GM23248 (cell line): ENCODE measurements at regions not wholly inside any gene's neighbourhood (a gene's known extent, or its start where the extent isn't known, plus 50 kb on each side); places are given as distances from the start of the nearest gene placed in this dataset.

ENCODE experiments used
- DNase-seq: peaks from one replicate; pipeline ENCODE4 v3.0.0-alpha.2; 2015
- H2AFZ ChIP-seq: fragments of 200-600 bp; sonication (generic); 2 replicates; pipeline ENCODE4 v1.6.1; 2016; ENCODE audit warnings: antibody characterized with exemption
- H3F3A ChIP-seq: fragments of 200-600 bp; sonication (generic); 2 replicates; pipeline ENCODE4 v1.6.1; 2016; ENCODE audit warnings: mild to moderate bottlenecking, antibody characterized with exemption, mixed run types; ENCODE audit not compliant: insufficient read depth
- H3K27ac ChIP-seq: fragments of 200-600 bp; sonication (generic); 2 replicates; pipeline ENCODE4 v1.5.1; 2016; ENCODE audit warnings: mild to moderate bottlenecking
- H3K27me3 ChIP-seq: fragments of 200-600 bp; sonication (generic); replicated peaks from 2 replicates; pipeline ENCODE4 v1.6.1; 2016; ENCODE audit warnings: mild to moderate bottlenecking; ENCODE audit not compliant: insufficient read depth
- H3K36me3 ChIP-seq: fragments of 200-600 bp; sonication (generic); 2 replicates; pipeline ENCODE4 v1.6.1; 2016; ENCODE audit warnings: low read depth, mild to moderate bottlenecking
- H3K4me1 ChIP-seq: fragments of 200-600 bp; sonication (generic); 2 replicates; pipeline ENCODE4 v1.6.1; 2016; ENCODE audit warnings: mild to moderate bottlenecking; ENCODE audit not compliant: insufficient read depth
- H3K4me2 ChIP-seq: fragments of 200-600 bp; sonication (generic); one replicate; pipeline ENCODE4 v1.6.1; 2016; ENCODE audit warnings: mild to moderate bottlenecking; ENCODE audit not compliant: unreplicated experiment
- H3K4me3 ChIP-seq: fragments of 200-600 bp; sonication (generic); 2 replicates; pipeline ENCODE4 v1.5.1; 2016; ENCODE audit warnings: mild to moderate bottlenecking
- H3K79me2 ChIP-seq: fragments of 200-600 bp; sonication (generic); 2 replicates; pipeline ENCODE4 v1.6.1; 2016; ENCODE audit warnings: mild to moderate bottlenecking; ENCODE audit not compliant: insufficient read depth
- H3K9ac ChIP-seq: fragments of 200-600 bp; sonication (generic); 2 replicates; pipeline ENCODE4 v1.6.1; 2016; ENCODE audit warnings: mild to moderate bottlenecking
- H3K9me2 ChIP-seq: fragments of 200-600 bp; sonication (generic); 2 replicates; pipeline ENCODE4 v1.6.1; 2016; ENCODE audit warnings: mixed run types, mild to moderate bottlenecking, moderate library complexity; ENCODE audit not compliant: insufficient read depth
- H3K9me3 ChIP-seq: fragments of 200-600 bp; sonication (generic); one replicate; pipeline ENCODE4 v1.6.1; 2017; ENCODE audit warnings: low read depth
- H4K20me1 ChIP-seq: fragments of 200-600 bp; sonication (generic); 2 replicates; pipeline ENCODE4 v1.6.0; 2016; ENCODE audit not compliant: insufficient read depth
- EZH2 ChIP-seq: fragments of 200-600 bp; sonication (generic); IDR thresholded peaks from 2 replicates; pipeline ENCODE4 v1.6.1; 2018; ENCODE audit warnings: antibody characterized with exemption, mild to moderate bottlenecking; ENCODE audit not compliant: insufficient read depth, poor library complexity, severe bottlenecking
- EZH2phosphoT487 ChIP-seq: fragments of 200-600 bp; sonication (generic); IDR thresholded peaks from 2 replicates; pipeline ENCODE4 v1.6.1; 2018; ENCODE audit warnings: antibody characterized with exemption, moderate library complexity, mild to moderate bottlenecking, low read depth; ENCODE audit not compliant: insufficient read depth
- WGBS, 2 experiments: methylation state at CpG; one replicate each; pipeline ENCODE4 v1.1.6; 2015 to 2017; ENCODE audit warnings: low lambda C conversion rate in 2 of 2, low coverage in 1 of 2; ENCODE audit errors: missing lambda C conversion rate in 2 of 2; 5-methylcytosine and 5-hydroxymethylcytosine counted together
- in situ Hi-C: fragments of 300-500 bp; cut with MboI; formaldehyde crosslinking; loops from 2 replicates; pipeline ENCODE4 v1.15.0; 2020

DNA sequence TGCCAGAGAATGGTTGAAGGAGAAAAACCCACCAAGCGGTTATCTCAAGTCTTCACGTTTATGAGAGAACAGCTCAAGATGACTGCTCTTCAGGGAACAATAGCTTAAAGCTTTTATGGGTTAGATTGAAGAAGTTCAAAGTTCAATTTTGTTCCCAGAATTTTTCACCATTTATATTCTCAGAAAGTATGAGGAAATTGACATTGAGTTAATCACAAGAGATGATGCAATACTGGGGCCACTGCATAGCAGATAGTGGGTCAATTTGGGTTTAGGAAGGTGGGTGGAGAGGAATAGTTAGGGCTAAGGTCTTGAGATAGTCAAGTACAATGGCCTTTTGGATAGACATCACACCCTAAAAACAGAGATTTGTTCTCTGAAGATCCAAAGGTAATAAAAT lies 539.3 kb downstream of the SQOR start:
- no peaks in the 10 kb centered on the region for H3K9me3 ChIP-seq
- WGBS, 2 experiments = 39 to 44% methylated on average over 2 of the region's 2 CpGs
- H3K4me3 ChIP-seq = no peak overlapping the region
- H3K9me2 ChIP-seq = no peaks in the 10 kb centered on the region
- H3K27ac ChIP-seq = no peak overlapping the region
- H3F3A ChIP-seq = no peaks in the 10 kb centered on the region
- H4K20me1 ChIP-seq = no peaks in the 10 kb centered on the region
- H3K4me2 ChIP-seq = no peak overlapping the region
- H3K9ac ChIP-seq = no peak overlapping the region
- no peaks in the 10 kb centered on the region for H3K79me2 ChIP-seq
- H2AFZ ChIP-seq = no peak overlapping the region
- H3K4me1 ChIP-seq = no peaks in the 10 kb centered on the region
- no peak for DNase-seq
- TF ChIP-seq EZH2phosphoT487 (no peak), EZH2 (no peak)
- H3K27me3 ChIP-seq = no peaks in the 10 kb centered on the region
- no peaks in the 10 kb centered on the region for H3K36me3 ChIP-seq
- in situ Hi-C loops = no loop called here

DNA sequence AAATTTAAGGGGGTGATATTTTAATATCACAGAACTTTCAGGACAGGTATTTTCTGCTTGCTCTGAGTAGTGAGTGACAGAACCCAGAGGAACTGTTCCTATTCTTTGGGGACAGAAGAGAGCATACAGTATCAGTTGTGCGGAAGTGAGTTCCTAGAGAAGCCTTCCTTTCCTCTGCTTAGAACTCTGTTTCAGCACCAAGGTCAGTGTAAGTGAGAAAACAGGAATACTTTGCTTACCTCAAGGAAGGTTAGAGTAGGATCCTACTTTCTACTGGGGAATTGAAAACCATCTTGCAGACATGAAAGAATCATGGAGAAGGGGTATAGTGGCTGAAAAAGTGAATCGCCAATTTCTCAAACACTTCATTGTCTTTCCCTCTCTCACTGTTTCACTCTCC lies 542.4 kb downstream of the SQOR start:
- WGBS, 2 experiments = 12 to 22% methylated on average over 2 of the region's 2 CpGs
- H3K4me1 ChIP-seq = no peaks in the 10 kb centered on the region

GRCh38 chr15:46178138-46178537 lies 543.3 kb downstream of the SQOR start:
- no peak overlapping the region for H3K4me3 ChIP-seq
- in situ Hi-C loops = no loop called here
- H3K4me2 ChIP-seq = no peak overlapping the region
- WGBS, 2 experiments = 20 to 21% methylated on average over 1 of the region's 1 CpG
- H4K20me1 ChIP-seq = no peaks in the 10 kb centered on the region
- H3K27me3 ChIP-seq = no peaks in the 10 kb centered on the region
- no peaks in the 10 kb centered on the region for H3K9me3 ChIP-seq
- no peak overlapping the region for H2AFZ ChIP-seq
- TF ChIP-seq EZH2phosphoT487 (no peak), EZH2 (no peak)
- no peak overlapping the region for H3K9ac ChIP-seq
- H3K27ac ChIP-seq = no peak overlapping the region
- no peaks in the 10 kb centered on the region for H3F3A ChIP-seq
- DNase-seq = no peak
- H3K4me1 ChIP-seq = no peaks in the 10 kb centered on the region
- H3K36me3 ChIP-seq = no peaks in the 10 kb centered on the region
- H3K9me2 ChIP-seq = no peaks in the 10 kb centered on the region
- no peaks in the 10 kb centered on the region for H3K79me2 ChIP-seq

More for the DNA sequence above, 542.4 kb downstream of the SQOR start:
- Histone ChIP-seq H3K36me3 (no peaks in the 10 kb centered on the region), H2AFZ (no peak overlapping the region), H4K20me1 (no peaks in the 10 kb centered on the region), H3K27ac (no peak overlapping the region), H3K9ac (no peak overlapping the region), H3K27me3 (no peaks in the 10 kb centered on the region), H3K9me3 (no peaks in the 10 kb centered on the region), H3K79me2 (no peaks in the 10 kb centered on the region), H3F3A (no peaks in the 10 kb centered on the region), H3K4me3 (no peak overlapping the region), H3K4me2 (no peak overlapping the region), H3K9me2 (no peaks in the 10 kb centered on the region)
- no peak for TF ChIP-seq EZH2
- TF ChIP-seq EZH2phosphoT487 = no peak
- in situ Hi-C loops = no loop called here
- no peak for DNase-seq

DNA sequence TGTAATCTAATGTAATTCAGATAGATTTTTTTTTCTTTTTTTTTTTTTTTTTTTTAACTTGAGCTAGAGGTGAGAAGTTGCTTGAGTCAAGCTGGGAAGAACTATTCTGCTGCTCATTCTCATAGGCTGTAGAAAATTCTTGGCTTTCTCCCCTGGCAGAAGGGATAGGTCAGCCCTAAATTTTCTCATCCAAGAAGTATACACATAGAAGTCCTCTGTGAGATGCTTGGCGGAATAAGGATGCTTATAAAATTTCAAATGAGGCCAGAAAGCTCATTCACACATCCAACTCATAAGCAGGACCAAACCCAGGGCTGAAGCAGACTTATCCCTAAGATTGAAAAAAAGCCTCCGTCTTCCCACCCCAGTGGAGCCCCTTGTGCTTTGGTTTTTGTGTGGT lies 572.5 kb downstream of the SQOR start:
- in situ Hi-C loops = no loop called here
- Histone ChIP-seq H3K9ac (no peak overlapping the region), H3K27ac (no peak overlapping the region), H3K9me3 (no peaks in the 10 kb centered on the region), H3K79me2 (no peaks in the 10 kb centered on the region), H3K9me2 (no peaks in the 10 kb centered on the region), H3K36me3 (no peaks in the 10 kb centered on the region), H3F3A (no peaks in the 10 kb centered on the region), H2AFZ (no peak overlapping the region), H3K4me2 (no peak overlapping the region), H3K27me3 (no peaks in the 10 kb centered on the region), H3K4me3 (no peak overlapping the region), H4K20me1 (no peaks in the 10 kb centered on the region), H3K4me1 (no peaks in the 10 kb centered on the region)
- DNase-seq = no peak
- 11 to 13% methylated on average over 2 of the region's 2 CpGs for WGBS, 2 experiments
- TF ChIP-seq EZH2 (no peak), EZH2phosphoT487 (no peak)

DNA sequence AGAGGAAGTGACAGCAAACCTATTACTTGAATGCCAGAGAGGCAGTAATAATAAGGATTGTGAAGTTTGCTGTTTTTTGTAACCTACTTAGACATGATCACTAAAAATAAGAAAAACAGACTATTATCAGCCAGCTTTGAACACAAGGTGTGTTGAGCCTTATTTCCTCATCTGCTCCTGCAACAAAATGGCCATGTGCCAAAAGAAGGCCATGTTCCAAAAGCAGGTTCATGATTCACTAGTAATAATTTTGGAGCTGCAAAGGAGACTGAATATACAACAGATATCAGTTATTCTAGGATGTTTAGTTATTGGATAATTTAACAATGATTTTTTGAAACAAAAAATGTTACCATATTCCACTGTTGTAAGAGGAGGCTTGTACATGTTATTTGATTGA lies 578.7 kb downstream of the SQOR start:
- H3K27ac ChIP-seq = no peak overlapping the region
- TF ChIP-seq EZH2 (no peak), EZH2phosphoT487 (no peak)
- no peaks in the 10 kb centered on the region for H3K9me2 ChIP-seq
- H3F3A ChIP-seq = no peaks in the 10 kb centered on the region
- no peak overlapping the region for H3K4me3 ChIP-seq
- H3K4me1 ChIP-seq = no peaks in the 10 kb centered on the region
- H2AFZ ChIP-seq = no peak overlapping the region
- H4K20me1 ChIP-seq = no peaks in the 10 kb centered on the region
- in situ Hi-C loops = no loop called here
- H3K4me2 ChIP-seq = no peak overlapping the region
- H3K9ac ChIP-seq = no peak overlapping the region
- no peak for DNase-seq
- H3K36me3 ChIP-seq = no peaks in the 10 kb centered on the region
- H3K79me2 ChIP-seq = no peaks in the 10 kb centered on the region
- H3K27me3 ChIP-seq = no peaks in the 10 kb centered on the region
- no peaks in the 10 kb centered on the region for H3K9me3 ChIP-seq
